ENCODE measurements at regions not wholly inside any gene's neighbourhood (a gene's known extent, or its start where the extent isn't known, plus 50 kb on each side); places are given as distances from the start of the nearest gene placed in this dataset.

DNA sequence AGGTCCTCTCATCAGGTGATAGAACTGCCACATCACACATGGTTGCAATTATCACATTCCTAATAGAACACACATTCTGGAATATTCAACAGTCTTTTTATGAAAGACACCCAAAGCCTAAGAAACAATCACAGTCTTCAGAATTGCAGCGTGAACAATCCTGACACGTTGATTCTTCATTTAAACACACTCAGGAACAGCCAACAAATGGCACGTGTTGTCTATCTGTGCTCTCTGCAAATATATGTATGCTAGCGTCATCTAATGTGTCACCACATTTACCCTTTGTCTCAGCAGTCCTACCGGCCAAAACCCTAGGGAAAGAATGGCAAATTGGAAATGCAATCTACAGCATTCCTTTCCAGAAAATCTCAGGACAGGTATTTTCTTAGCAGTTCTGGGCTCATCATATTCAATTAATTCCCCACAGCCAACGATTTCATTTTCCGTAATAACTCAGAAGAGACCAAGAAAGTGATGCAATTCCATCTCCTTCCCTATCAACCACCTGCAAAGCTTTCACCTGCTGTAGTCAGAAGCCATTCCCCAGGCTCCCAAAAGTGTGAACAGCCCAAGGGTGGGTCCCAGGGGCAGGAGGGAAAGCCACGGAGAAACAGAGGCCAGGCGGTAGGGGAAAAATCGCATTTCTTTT is 280.3 kb upstream of the JARID2 start:
- H3K9me3 ChIP-seq (ENCODE audit: control insufficient read depth, insufficient read depth, low read depth, low read length) = no peaks in the 10 kb centered on the region
- no peaks in the 10 kb centered on the region for H3K27me3 ChIP-seq (ENCODE audit: control insufficient read depth, insufficient read depth, low read length)
- intact Hi-C loops (cut with micrococcal nuclease; ENCODE audit: unreplicated experiment) (no loop called here), in situ Hi-C loops (cut with HindIII; ENCODE audit: low pct_unique_long_range_greater_than_20kb, low sequenced_read_pairs) (no loop called here)
- no peak for TF ChIP-seq REST (IDR thresholded peaks at IDR 0.05; ENCODE audit: insufficient read depth in 1 of 2, low read depth in 2 of 2, low read length in 1 of 2)
- no peak for TF ChIP-seq SIN3A (IDR thresholded peaks at IDR 0.05; ENCODE audit: borderline replicate concordance, insufficient read depth, low read depth, low read length)
- POLR2A ChIA-PET = no interaction called here
- no peak overlapping the region for H3K4me3 ChIP-seq (ENCODE audit: low read depth in 2 of 2, low read length in 2 of 2)
- H3K4me1 ChIP-seq (ENCODE audit: control insufficient read depth, insufficient read depth, low read length) = no peaks in the 10 kb centered on the region
- CTCF ChIA-PET = no interaction called here
- no TSS peak for BruUV-seq (replicated peaks)
- no peak for ATAC-seq
- no peak for DNase-seq (ENCODE audit: low read depth, low spot score)
- no peak overlapping the region for H3K27ac ChIP-seq (ENCODE audit: low read length)
- H3K36me3 ChIP-seq (ENCODE audit: control insufficient read depth, insufficient read depth, low read length) = no peaks in the 10 kb centered on the region

- no TSS peak for BruUV-seq (replicated peaks)
- H3K27ac ChIP-seq (ENCODE audit: low read length) = no peak overlapping the region
- no peak for TF ChIP-seq SIN3A (IDR thresholded peaks at IDR 0.05; ENCODE audit: borderline replicate concordance, insufficient read depth, low read depth, low read length)
- no peak for TF ChIP-seq REST (IDR thresholded peaks at IDR 0.05; ENCODE audit: insufficient read depth in 1 of 2, low read depth in 2 of 2, low read length in 1 of 2)
- no peak for TF ChIP-seq TCF7L2 (IDR thresholded peaks at IDR 0.05; ENCODE audit: low read depth, low read length)
- no peak for TF ChIP-seq CTCF (IDR thresholded peaks at IDR 0.05)
- TF ChIP-seq POLR2AphosphoS5 (IDR thresholded peaks at IDR 0.05; ENCODE audit: low read depth, low read length) = no peak
- H3K4me1 ChIP-seq (ENCODE audit: control insufficient read depth, insufficient read depth, low read length) = no peaks in the 10 kb centered on the region
- no peaks in the 10 kb centered on the region for H3K36me3 ChIP-seq (ENCODE audit: control insufficient read depth, insufficient read depth, low read length)
- intact Hi-C loops (cut with micrococcal nuclease; ENCODE audit: unreplicated experiment) (no loop called here), in situ Hi-C loops (cut with HindIII; ENCODE audit: low pct_unique_long_range_greater_than_20kb, low sequenced_read_pairs) (no loop called here)
- ChIA-PET POLR2A (interaction anchor here (0.6 kb wide), 1 partner anchor 204 kb away, joined by 3 read pairs; no protein-coding TSS in a partner anchor), CTCF (no interaction called here)
- no peaks in the 10 kb centered on the region for H3K9me3 ChIP-seq (ENCODE audit: control insufficient read depth, insufficient read depth, low read depth, low read length)
- DNase-seq (ENCODE audit: low read depth, low spot score) (no peak), ATAC-seq (no peak)
- no peak overlapping the region for H3K4me3 ChIP-seq (ENCODE audit: low read depth in 2 of 2, low read length in 2 of 2)
- H3K27me3 ChIP-seq (ENCODE audit: control insufficient read depth, insufficient read depth, low read length) = no peaks in the 10 kb centered on the region
Observed at GRCh38 chr6:14966096-14966905, 279.6 kb upstream of the JARID2 start.
